Kidney (tissue), 13 donors: ENCODE measurements at regions not wholly inside any gene's neighbourhood (a gene's known extent, or its start where the extent isn't known, plus 50 kb on each side); places are given as distances from the start of the nearest gene placed in this dataset.
A peak's percentile ranks its signal among the peaks of the same experiment; 100 is the strongest.
"Not testable (repeated sequence)": the region's sequence is repeated elsewhere in the genome, so short reads cannot be mapped to it uniquely, and the experiment has no call there.

ENCODE experiments used
- DNase-seq, 5 donors: peaks; one replicate each; pipeline ENCODE4 v3.0.0-alpha.2; 2013 to 2020
- FAIRE-seq: peaks from 2 replicates; lab custom pipeline; 2012; peaks lifted over from hg19 to GRCh38; lab: Jason Lieb, UNC
- H3K27ac ChIP-seq, 2 donors: one replicate each; pipeline ENCODE4 v1.7.0; 2013; ENCODE audit warnings: low read depth in 2 of 2, low read length in 2 of 2, inconsistent platforms in 1 of 2
- H3K27me3 ChIP-seq: one replicate; pipeline ENCODE4 v1.7.1; 2013; ENCODE audit warnings: low read length, inconsistent platforms; ENCODE audit not compliant: control insufficient read depth, insufficient read depth
- H3K36me3 ChIP-seq, 3 donors: one replicate each; pipeline versions ENCODE4 v1.7.0 to v1.7.1; 2013; ENCODE audit warnings: low read length in 3 of 3, control low read depth in 1 of 3, inconsistent platforms in 1 of 3; ENCODE audit not compliant: insufficient read depth in 3 of 3, control insufficient read depth in 2 of 3
- H3K4me1 ChIP-seq, 3 donors: one replicate each; pipeline versions ENCODE4 v1.7.0 to v1.7.1; 2013; ENCODE audit warnings: low read length in 3 of 3, inconsistent platforms in 1 of 3, low read depth in 1 of 3; ENCODE audit not compliant: control insufficient read depth in 2 of 3, insufficient read depth in 2 of 3
- H3K4me3 ChIP-seq, 3 donors: one replicate each; pipeline versions ENCODE4 v1.7.0 to v1.8.1; 2013; ENCODE audit warnings: low read length in 3 of 3, control low read depth in 1 of 3, inconsistent platforms in 1 of 3
- H3K9ac ChIP-seq, 3 donors: one replicate each; pipeline versions ENCODE4 v1.7.0 to v1.7.1; 2013; ENCODE audit warnings: low read length in 3 of 3, control low read depth in 1 of 3, inconsistent platforms in 1 of 3
- H3K9me3 ChIP-seq, 3 donors: one replicate each; pipeline versions ENCODE4 v1.7.0 to v1.7.1; 2013; ENCODE audit warnings: low read length in 3 of 3, control low read depth in 1 of 3, inconsistent platforms in 1 of 3; ENCODE audit not compliant: control insufficient read depth in 2 of 3, insufficient read depth in 1 of 3
- intact Hi-C: fragments of 100-400 bp; cut with DNase I; formaldehyde crosslinking; loops from one replicate; pipeline ENCODE4 v1.11.1; 2022
- TF ChIP-seq, protein P1 (sequence below): IDR thresholded peaks from 3 replicates; pipeline ENCODE4 v1.5.1; 2012; ENCODE audit warnings: mild to moderate bottlenecking, moderate library complexity, borderline replicate concordance; ENCODE audit not compliant: insufficient read depth; ENCODE audit errors: extremely low read depth
- donor health status: control.
- donor health status: control.
- donor health status: control.
- donor health status: control.
- donor health status: control.
- donor health status: DM: yes; HTN: yes; CAD: no.
- donor health status: Normal renal cell carcinoma (clear cell type).

DNA sequence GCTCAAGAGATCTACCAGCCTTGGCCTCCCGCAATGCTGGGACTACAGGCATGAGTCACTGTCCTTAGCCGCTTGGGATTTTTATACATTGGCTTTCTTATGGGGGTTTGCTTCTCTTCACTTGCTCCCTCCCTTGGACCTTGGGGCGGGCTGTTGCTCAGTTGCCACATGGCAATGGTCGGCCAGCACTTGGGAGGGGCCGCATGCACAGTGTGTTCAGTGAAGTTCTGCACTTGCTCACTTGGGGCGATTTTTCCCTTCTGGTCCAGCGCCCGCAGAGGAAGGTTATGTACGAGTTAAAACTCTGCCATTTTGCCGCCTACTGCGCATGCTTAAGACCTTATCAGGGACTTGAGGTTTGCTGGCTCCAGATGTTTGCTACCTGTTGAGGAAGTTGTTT is 1367.6 kb upstream of the CDH8 start:
- H3K4me1 ChIP-seq, result no peaks in the 10 kb centered on the region
- DNase-seq (peak in 1 of 5 donors; percentile 37), FAIRE-seq (no peak)
- H3K4me3 ChIP-seq, result no peak overlapping the region
- no peaks in the 10 kb centered on the region for H3K9me3 ChIP-seq
- intact Hi-C loops, result no loop called here
- H3K36me3 ChIP-seq, result no peaks in the 10 kb centered on the region
- H3K27ac ChIP-seq, result no peak overlapping the region
- TF ChIP-seq, protein P1, sequence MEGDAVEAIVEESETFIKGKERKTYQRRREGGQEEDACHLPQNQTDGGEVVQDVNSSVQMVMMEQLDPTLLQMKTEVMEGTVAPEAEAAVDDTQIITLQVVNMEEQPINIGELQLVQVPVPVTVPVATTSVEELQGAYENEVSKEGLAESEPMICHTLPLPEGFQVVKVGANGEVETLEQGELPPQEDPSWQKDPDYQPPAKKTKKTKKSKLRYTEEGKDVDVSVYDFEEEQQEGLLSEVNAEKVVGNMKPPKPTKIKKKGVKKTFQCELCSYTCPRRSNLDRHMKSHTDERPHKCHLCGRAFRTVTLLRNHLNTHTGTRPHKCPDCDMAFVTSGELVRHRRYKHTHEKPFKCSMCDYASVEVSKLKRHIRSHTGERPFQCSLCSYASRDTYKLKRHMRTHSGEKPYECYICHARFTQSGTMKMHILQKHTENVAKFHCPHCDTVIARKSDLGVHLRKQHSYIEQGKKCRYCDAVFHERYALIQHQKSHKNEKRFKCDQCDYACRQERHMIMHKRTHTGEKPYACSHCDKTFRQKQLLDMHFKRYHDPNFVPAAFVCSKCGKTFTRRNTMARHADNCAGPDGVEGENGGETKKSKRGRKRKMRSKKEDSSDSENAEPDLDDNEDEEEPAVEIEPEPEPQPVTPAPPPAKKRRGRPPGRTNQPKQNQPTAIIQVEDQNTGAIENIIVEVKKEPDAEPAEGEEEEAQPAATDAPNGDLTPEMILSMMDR, result no peak
- no peak overlapping the region for H3K9ac ChIP-seq
- no peaks in the 10 kb centered on the region for H3K27me3 ChIP-seq

DNA sequence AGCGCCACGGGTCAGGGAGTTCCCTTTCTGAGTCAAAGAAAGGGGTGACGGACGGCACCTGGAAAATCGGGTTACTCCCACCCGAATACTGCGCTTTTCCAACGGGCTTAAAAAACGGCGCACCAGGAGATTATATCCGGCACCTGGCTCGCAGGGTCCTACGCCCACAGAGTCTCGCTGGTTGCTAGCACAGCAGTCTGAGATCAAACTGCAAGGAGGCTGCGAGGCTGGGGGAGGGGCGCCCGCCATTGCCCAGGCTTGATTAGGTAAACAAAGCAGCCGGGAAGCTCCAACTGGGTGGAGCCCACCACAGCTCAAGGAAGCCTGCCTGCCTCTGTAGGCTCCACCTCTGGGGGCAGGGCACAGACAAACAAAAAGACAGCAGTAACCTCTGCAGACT is 1352.0 kb upstream of the CDH8 start:
- H3K27me3 ChIP-seq, H3K4me1 ChIP-seq, intact Hi-C loops, H3K27ac ChIP-seq, H3K9ac ChIP-seq, H3K36me3 ChIP-seq, H3K4me3 ChIP-seq, H3K9me3 ChIP-seq, FAIRE-seq: not testable (repeated sequence)
- DNase-seq, result peak in 1 of 5 donors; percentile 22

DNA sequence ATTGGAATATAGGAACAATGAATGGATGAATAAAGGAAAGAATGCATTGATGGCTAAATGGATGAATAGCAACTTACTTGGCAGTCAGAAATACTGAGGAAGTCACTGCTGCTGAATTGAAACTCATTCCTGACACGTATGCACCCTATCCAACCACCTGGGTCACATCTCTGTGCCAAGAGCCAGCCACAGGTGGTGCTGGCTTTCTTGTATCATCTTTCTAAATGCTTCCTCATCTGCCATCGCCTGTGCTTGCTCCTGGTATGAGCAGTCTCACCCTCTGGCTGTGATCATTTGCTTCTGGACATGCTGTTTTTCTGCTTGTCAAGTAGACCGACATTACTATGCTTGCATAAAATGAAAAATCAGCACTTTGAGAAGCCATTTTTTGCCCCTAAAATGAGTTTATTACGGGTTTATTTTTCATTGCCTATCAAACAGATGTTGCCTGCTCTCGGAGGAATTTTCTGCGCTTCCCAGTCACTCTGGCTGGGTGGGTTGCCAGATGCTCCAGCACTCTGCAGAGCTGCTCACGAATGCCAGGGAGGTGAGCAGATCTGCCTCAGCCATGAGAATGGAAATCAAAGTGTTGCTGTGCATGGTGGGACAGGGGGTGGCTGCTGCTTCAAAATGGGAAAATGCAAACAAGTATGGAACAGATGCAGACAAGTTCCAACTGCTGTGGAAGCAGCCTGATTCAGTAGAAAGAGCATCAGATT is 1349.6 kb upstream of the CDH8 start:
- Histone ChIP-seq H3K36me3 (no peaks in the 10 kb centered on the region), H3K9me3 (no peaks in the 10 kb centered on the region), H3K27me3 (no peaks in the 10 kb centered on the region), H3K9ac (no peak overlapping the region), H3K4me3 (no peak overlapping the region), H3K4me1 (no peaks in the 10 kb centered on the region), H3K27ac (no peak overlapping the region)
- FAIRE-seq (no peak), DNase-seq (no peak)
- intact Hi-C loops, result no loop called here
- TF ChIP-seq, protein P1, result no peak

DNA sequence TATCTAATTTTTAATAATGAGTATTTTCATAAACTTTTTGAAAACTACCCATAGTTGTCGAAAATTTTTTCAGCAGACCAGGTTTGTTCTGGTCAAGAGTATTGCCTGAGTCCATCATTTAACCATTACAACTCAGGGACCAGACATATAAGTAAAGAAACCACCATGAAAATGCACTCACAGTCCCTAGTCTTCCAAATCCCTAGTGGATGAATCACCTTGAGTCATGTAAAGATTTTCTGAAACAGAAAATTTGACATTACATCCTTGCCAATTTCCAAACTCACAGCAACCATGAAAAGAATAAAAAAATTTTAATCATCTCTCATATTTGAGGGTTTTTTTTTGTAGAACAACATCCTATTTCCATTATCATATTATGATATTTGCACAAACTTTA is 1337.5 kb upstream of the CDH8 start:
- H3K4me3 ChIP-seq, result no peak overlapping the region
- no peaks in the 10 kb centered on the region for H3K27me3 ChIP-seq
- no peaks in the 10 kb centered on the region for H3K36me3 ChIP-seq
- no peaks in the 10 kb centered on the region for H3K4me1 ChIP-seq
- TF ChIP-seq, protein P1, result no peak
- intact Hi-C loops, result no loop called here
- DNase-seq (no peak), FAIRE-seq (no peak)
- no peaks in the 10 kb centered on the region for H3K9me3 ChIP-seq
- H3K9ac ChIP-seq, result no peak overlapping the region
- no peak overlapping the region for H3K27ac ChIP-seq
